WERI-Rb-1 (cell line): ENCODE measurements at regions not wholly inside any gene's neighbourhood (a gene's known extent, or its start where the extent isn't known, plus 50 kb on each side); places are given as distances from the start of the nearest gene placed in this dataset.
"Not testable (repeated sequence)": the region's sequence is repeated elsewhere in the genome, so short reads cannot be mapped to it uniquely, and the experiment has no call there.

ENCODE experiments used
- DNase-seq: peaks from one replicate; pipeline ENCODE4 v3.0.0-alpha.2; 2020
- H3K27ac ChIP-seq: fragments of 250-450 bp; sonication (Bioruptor Pico); 2 replicates; pipeline ENCODE4 v1.5.1; 2020; ENCODE audit warnings: mild to moderate bottlenecking, moderate library complexity
- H3K27me3 ChIP-seq: fragments of 250-450 bp; sonication (Bioruptor Pico); 2 replicates; pipeline ENCODE4 v1.5.1; 2021; ENCODE audit warnings: mild to moderate bottlenecking, low read depth, moderate library complexity; ENCODE audit not compliant: insufficient read depth, severe bottlenecking
- H3K36me3 ChIP-seq: fragments of 250-450 bp; sonication (Bioruptor Pico); 2 replicates; pipeline ENCODE4 v1.5.1; 2020; ENCODE audit warnings: mild to moderate bottlenecking, moderate library complexity
- H3K4me3 ChIP-seq: 2 replicates; pipeline ENCODE4 v1.5.1; 2011; ENCODE audit warnings: low read depth, mild to moderate bottlenecking, control low read depth, low read length
- H3K9me3 ChIP-seq: fragments of 250-450 bp; sonication (Bioruptor Pico); 2 replicates; pipeline ENCODE4 v1.5.1; 2021; ENCODE audit warnings: mild to moderate bottlenecking, moderate library complexity; ENCODE audit not compliant: severe bottlenecking
- TF ChIP-seq, protein P1 (sequence below): IDR thresholded peaks from 2 replicates; pipeline ENCODE4 v1.5.1; 2011; ENCODE audit warnings: low read depth, mild to moderate bottlenecking, control low read depth, inconsistent platforms, low read length

GRCh38 chr6:51199105-51199552 lies 380.5 kb downstream of the TFAP2B start:
- DNase-seq, result no peak
- Histone ChIP-seq H3K27me3 (no peaks in the 10 kb centered on the region), H3K9me3 (no peaks in the 10 kb centered on the region), H3K4me3 (no peak overlapping the region), H3K27ac (no peak overlapping the region), H3K36me3 (no peaks in the 10 kb centered on the region)
- TF ChIP-seq, protein P1, sequence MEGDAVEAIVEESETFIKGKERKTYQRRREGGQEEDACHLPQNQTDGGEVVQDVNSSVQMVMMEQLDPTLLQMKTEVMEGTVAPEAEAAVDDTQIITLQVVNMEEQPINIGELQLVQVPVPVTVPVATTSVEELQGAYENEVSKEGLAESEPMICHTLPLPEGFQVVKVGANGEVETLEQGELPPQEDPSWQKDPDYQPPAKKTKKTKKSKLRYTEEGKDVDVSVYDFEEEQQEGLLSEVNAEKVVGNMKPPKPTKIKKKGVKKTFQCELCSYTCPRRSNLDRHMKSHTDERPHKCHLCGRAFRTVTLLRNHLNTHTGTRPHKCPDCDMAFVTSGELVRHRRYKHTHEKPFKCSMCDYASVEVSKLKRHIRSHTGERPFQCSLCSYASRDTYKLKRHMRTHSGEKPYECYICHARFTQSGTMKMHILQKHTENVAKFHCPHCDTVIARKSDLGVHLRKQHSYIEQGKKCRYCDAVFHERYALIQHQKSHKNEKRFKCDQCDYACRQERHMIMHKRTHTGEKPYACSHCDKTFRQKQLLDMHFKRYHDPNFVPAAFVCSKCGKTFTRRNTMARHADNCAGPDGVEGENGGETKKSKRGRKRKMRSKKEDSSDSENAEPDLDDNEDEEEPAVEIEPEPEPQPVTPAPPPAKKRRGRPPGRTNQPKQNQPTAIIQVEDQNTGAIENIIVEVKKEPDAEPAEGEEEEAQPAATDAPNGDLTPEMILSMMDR, result no peak

- no peaks in the 10 kb centered on the region for H3K27me3 ChIP-seq
- H3K27ac ChIP-seq, result no peak overlapping the region
- TF ChIP-seq, protein P1, result no peak
- no peaks in the 10 kb centered on the region for H3K36me3 ChIP-seq
- H3K9me3 ChIP-seq, result no peaks in the 10 kb centered on the region
- no peak overlapping the region for H3K4me3 ChIP-seq
- no peak for DNase-seq
Observed at GRCh38 chr6:51199733-51200260, 381.1 kb downstream of the TFAP2B start.

DNA sequence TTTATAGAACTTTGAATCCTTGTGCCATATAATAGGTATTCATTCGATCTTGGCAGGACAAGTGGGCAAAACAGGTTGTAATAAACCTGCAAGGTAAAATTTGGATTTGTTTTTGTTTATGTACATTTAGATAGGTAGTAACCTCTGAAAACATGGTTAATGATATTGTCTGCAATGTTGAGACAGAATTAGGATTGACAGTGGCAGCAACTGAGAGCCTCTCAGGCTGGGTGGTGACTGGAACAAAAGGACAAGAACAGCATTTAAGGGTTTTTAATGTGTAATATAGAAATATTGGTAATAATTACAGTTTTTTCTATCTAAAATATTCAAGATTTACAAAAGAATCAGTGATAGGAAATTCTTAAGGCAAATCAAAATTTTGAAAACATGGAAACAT lies 382.0 kb downstream of the TFAP2B start:
- Histone ChIP-seq H3K36me3 (no peaks in the 10 kb centered on the region), H3K4me3 (no peak overlapping the region), H3K27me3 (no peaks in the 10 kb centered on the region), H3K9me3 (no peaks in the 10 kb centered on the region), H3K27ac (no peak overlapping the region)
- DNase-seq, result no peak
- TF ChIP-seq, protein P1, result no peak

DNA sequence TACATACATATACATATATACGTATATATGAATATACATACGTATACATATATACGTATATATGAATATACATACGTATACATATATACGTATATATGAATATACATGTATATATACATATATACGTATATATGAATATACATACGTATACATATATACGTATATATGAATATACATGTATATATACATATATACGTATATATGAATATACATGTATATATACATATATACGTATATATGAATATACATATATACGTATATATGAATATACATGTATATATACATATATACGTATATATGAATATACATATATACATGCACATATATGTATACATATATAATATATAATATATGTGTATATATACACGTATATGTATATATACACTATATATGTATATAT lies 384.0 kb downstream of the TFAP2B start:
- H3K27me3 ChIP-seq, H3K27ac ChIP-seq, DNase-seq, H3K36me3 ChIP-seq, H3K9me3 ChIP-seq, H3K4me3 ChIP-seq: not testable (repeated sequence)

- DNase-seq, result no peak
- Histone ChIP-seq H3K9me3 (no peaks in the 10 kb centered on the region), H3K27ac (no peak overlapping the region), H3K4me3 (no peak overlapping the region), H3K36me3 (no peaks in the 10 kb centered on the region), H3K27me3 (no peaks in the 10 kb centered on the region)
- TF ChIP-seq, protein P1, result no peak
Observed at GRCh38 chr6:51203504-51203903, 384.8 kb downstream of the TFAP2B start.

- DNase-seq, H3K9me3 ChIP-seq, H3K27ac ChIP-seq, H3K36me3 ChIP-seq, H3K4me3 ChIP-seq, H3K27me3 ChIP-seq: not testable (repeated sequence)
Observed at GRCh38 chr6:51206686-51207085, 388.0 kb downstream of the TFAP2B start.

DNA sequence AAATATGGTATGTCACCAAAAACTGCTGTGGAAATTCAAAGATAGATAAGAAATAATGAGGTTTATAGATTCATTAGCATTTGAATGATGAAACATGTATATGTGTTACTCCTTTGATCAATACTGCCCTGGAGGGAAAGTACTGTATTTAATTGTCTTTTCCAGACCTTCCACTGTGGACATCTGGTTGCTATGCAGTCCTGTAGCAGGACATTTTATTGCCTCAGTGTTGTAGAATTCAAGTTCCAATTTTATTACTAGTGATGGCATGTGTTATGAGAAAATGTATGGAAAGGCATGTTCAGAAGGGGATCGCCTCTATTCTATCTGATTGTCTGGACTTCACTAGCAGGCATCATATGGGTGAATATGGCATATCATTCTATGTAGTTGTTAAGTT lies 391.0 kb downstream of the TFAP2B start:
- H3K27ac ChIP-seq, result no peak overlapping the region
- H3K4me3 ChIP-seq, result no peak overlapping the region
- H3K27me3 ChIP-seq, result no peaks in the 10 kb centered on the region
- H3K36me3 ChIP-seq, result no peaks in the 10 kb centered on the region
- TF ChIP-seq, protein P1, result no peak
- H3K9me3 ChIP-seq, result no peaks in the 10 kb centered on the region
- DNase-seq, result no peak
